ENCODE measurements at regions not wholly inside any gene's neighbourhood (a gene's known extent, or its start where the extent isn't known, plus 50 kb on each side); places are given as distances from the start of the nearest gene placed in this dataset.

DNA sequence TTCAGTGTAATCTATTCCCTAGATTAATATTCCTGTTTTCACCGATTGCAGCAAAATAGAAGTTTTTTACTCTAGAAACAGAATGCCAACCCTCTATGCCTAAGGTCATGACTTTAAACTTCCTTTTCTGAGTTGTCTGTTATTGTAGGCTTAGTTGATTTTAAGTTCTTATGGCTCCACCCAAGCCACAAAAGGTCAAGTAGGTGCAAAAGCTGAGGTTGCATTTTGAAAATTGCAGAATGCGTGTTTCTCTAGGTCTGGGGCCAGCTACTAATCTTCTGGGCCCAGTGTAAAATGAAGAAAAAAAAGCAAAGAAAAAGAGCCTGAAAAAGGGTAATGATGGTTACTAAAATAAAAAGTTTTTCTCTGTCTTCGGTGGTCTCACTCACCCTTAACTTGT is 635.7 kb upstream of the FAM98A start:
- TF ChIP-seq, protein P1, sequence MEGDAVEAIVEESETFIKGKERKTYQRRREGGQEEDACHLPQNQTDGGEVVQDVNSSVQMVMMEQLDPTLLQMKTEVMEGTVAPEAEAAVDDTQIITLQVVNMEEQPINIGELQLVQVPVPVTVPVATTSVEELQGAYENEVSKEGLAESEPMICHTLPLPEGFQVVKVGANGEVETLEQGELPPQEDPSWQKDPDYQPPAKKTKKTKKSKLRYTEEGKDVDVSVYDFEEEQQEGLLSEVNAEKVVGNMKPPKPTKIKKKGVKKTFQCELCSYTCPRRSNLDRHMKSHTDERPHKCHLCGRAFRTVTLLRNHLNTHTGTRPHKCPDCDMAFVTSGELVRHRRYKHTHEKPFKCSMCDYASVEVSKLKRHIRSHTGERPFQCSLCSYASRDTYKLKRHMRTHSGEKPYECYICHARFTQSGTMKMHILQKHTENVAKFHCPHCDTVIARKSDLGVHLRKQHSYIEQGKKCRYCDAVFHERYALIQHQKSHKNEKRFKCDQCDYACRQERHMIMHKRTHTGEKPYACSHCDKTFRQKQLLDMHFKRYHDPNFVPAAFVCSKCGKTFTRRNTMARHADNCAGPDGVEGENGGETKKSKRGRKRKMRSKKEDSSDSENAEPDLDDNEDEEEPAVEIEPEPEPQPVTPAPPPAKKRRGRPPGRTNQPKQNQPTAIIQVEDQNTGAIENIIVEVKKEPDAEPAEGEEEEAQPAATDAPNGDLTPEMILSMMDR (conservative IDR thresholded peaks at IDR 0.05; ENCODE audit: low read length) = no peak
- no peak for TF ChIP-seq EZH2phosphoT487 (IDR thresholded peaks at IDR 0.05; ENCODE audit: borderline replicate concordance, low read depth, low read length)

Data from OCI-LY7 (cell line).